ENCODE measurements at regions not wholly inside any gene's neighbourhood (a gene's known extent, or its start where the extent isn't known, plus 50 kb on each side); places are given as distances from the start of the nearest gene placed in this dataset.
A peak's percentile ranks its signal among the peaks of the same experiment; 100 is the strongest.
"Not testable (repeated sequence)": the region's sequence is repeated elsewhere in the genome, so short reads cannot be mapped to it uniquely, and the experiment has no call there.

- DNase-seq = no peak
These were observed 405.5 kb downstream of the UTRN start for GRCh38 chr6:144690666-144691065.

- DNase-seq = not testable (repeated sequence)
These were observed 406.9 kb downstream of the UTRN start for GRCh38 chr6:144692050-144692449.

GRCh38 chr6:144695858-144696533, 410.9 kb downstream of the UTRN start:
- no peak for DNase-seq

- DNase-seq = no peak
These were observed 411.7 kb downstream of the UTRN start for GRCh38 chr6:144696610-144697368.

- no peak for DNase-seq
These were observed 412.2 kb downstream of the UTRN start for GRCh38 chr6:144697369-144697760.

GRCh38 chr6:144697801-144698200, 412.7 kb downstream of the UTRN start:
- DNase-seq = no peak

- DNase-seq = no peak
These were observed 417.6 kb downstream of the UTRN start for GRCh38 chr6:144702781-144703180.

GRCh38 chr6:144710207-144710606, 425.1 kb downstream of the UTRN start:
- DNase-seq = peak; percentile 84

GRCh38 chr6:144711661-144712060, 426.5 kb downstream of the UTRN start:
- no peak for DNase-seq

GRCh38 chr6:144712541-144712940, 427.4 kb downstream of the UTRN start:
- no peak for DNase-seq

- DNase-seq = no peak
These were observed 429.0 kb downstream of the UTRN start for GRCh38 chr6:144714021-144714712.

- DNase-seq = no peak
These were observed 430.2 kb downstream of the UTRN start for GRCh38 chr6:144715344-144715743.

- peak; percentile 54 for DNase-seq
These were observed 433.3 kb downstream of the UTRN start for GRCh38 chr6:144718431-144718830.

GRCh38 chr6:144721232-144721631, 436.1 kb downstream of the UTRN start:
- no peak for DNase-seq

GRCh38 chr6:144722154-144722737, 437.1 kb downstream of the UTRN start:
- peak; percentile 24 for DNase-seq

- DNase-seq = no peak
These were observed 437.8 kb downstream of the UTRN start for GRCh38 chr6:144722925-144723324.

GRCh38 chr6:144723431-144723830, 438.3 kb downstream of the UTRN start:
- no peak for DNase-seq

GRCh38 chr6:144724818-144725217, 439.7 kb downstream of the UTRN start:
- no peak for DNase-seq

GRCh38 chr6:144725736-144726522, 440.8 kb downstream of the UTRN start:
- no peak for DNase-seq

GRCh38 chr6:144728804-144729203, 443.7 kb downstream of the UTRN start:
- no peak for DNase-seq

- no peak for DNase-seq
These were observed 444.4 kb downstream of the UTRN start for GRCh38 chr6:144729502-144729901.

- DNase-seq = no peak
These were observed 445.0 kb downstream of the UTRN start for GRCh38 chr6:144730088-144730645.
